ENCODE measurements at regions not wholly inside any gene's neighbourhood (a gene's known extent, or its start where the extent isn't known, plus 50 kb on each side); places are given as distances from the start of the nearest gene placed in this dataset.
"Not testable (repeated sequence)": the region's sequence is repeated elsewhere in the genome, so short reads cannot be mapped to it uniquely, and the experiment has no call there.

DNA sequence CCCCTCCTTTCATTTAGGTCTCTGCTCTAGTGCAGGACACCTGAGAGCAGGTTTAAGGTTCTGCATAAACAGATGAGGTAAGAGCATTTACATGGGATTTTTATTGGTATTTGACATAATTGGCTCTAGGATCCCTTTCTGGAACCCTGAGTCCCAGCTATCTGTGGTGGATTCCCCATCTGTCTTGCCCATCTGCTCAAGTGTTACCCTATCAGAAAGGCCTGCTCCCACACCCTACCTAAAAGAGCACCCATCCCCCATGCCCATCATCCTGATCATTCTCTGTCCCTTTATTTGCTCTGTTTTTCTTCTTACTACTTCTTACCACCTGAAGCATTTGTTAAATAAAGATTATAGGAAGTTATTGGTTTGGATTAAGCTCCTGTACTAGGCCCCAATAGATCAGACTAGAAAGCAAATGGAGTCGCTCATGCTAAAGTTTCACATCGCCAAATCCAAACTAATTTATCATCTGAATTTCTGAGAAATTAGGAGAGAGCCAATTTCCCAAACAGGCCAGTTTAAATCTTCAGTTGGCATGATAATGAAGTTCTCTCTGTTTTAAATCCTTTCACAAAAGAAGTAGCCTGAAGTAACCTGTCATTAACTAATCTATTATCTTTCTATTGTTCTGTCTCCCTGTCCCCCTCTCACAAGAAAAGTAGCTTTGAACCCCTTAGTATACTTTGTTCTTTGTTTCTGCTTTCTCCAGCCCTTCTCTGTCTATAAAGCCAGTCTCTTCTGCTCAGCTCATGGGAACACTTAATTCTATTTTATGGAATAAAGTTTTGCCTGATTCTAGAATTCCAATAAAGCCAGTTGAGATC, 178.6 kb downstream of the ZNF674 start:
- no peak for DNase-seq

DNA sequence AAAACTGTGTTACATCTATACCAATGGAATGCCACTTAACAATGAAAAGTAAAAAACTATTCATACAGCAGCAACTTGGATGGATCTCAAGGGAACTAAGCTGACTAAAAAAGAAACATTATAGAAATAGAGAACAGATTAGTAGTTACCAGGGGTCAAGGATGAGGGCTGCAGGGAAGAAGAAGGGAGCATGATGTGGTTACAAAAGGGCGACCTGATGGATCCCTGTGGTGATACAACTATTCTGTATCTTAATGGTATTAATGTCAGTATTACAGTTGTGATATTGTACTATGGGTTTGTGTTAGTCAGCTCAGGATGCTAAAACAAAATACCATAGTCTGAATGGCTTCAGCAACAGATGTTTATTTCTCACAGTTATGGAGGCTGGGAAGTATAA, 190.7 kb downstream of the ZNF674 start:
- DNase-seq = no peak

GRCh38 chrX:46341767-46342322, 203.4 kb downstream of the ZNF674 start:
- no peak for DNase-seq

DNA sequence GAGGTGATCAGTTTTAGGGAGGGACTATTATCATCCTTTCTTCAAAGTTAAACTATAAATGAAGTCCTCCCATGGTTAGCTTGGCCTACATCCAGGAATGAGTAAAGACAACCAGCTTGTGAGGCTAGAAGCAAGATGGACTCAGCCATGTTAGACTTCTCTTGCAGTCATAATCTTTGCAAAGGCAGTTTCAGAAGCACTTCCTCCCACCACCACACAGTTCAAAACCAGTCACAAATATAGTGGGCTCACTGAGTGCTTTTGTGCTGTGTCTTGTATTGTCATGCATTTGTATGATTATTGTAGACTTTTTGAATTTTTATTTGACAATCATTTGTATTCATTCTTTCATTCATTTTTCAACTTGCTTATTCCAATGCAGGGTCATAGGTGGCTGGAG, 204.5 kb downstream of the ZNF674 start:
- peak in 1 of 5 experiments; percentile 41 for DNase-seq

DNA sequence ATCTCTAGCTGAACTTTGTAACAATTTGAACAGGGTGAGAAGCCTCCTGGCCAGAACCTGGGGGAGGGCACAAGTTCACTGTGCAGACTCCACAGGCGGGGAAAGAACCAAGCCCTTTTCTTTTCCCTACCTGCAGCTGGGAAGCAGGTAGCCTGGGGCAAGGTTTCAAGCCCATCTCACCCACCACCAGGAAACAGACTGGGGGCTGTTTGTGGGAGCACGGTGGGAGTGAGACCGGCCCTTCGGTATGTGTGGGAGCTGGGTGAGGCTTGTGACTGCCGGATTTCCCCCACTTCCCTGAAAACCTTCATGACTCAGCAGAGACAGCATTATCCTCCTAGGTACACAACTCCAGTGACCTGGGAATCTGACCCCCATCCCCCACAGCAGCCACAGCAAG, 211.7 kb downstream of the ZNF674 start:
- DNase-seq = no peak

- DNase-seq = no peak
Measured at GRCh38 chrX:46330981-46331380, 214.2 kb downstream of the ZNF674 start.

- no peak for DNase-seq
Measured at GRCh38 chrX:46330513-46330912, 214.7 kb downstream of the ZNF674 start.

DNA sequence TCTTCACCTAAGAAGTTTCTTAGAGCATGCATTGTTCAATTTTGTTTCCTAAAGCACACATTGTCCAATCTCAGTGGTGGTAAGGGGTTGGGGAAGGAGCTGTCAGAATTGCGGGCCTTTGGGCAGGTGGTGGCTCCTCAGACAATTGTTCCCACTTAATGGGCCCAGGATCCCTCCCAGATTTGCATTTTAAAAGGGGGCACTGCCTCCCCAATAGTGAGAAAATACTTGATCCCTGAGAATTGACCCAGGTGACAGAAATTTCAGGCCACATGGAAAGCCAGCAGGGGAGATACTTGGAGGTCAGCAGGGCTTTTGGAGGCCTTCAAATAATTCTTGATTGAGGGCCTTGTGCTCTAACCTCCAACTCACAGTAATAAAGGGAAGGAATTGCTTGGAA, 217.1 kb downstream of the ZNF674 start:
- DNase-seq = no peak

DNA sequence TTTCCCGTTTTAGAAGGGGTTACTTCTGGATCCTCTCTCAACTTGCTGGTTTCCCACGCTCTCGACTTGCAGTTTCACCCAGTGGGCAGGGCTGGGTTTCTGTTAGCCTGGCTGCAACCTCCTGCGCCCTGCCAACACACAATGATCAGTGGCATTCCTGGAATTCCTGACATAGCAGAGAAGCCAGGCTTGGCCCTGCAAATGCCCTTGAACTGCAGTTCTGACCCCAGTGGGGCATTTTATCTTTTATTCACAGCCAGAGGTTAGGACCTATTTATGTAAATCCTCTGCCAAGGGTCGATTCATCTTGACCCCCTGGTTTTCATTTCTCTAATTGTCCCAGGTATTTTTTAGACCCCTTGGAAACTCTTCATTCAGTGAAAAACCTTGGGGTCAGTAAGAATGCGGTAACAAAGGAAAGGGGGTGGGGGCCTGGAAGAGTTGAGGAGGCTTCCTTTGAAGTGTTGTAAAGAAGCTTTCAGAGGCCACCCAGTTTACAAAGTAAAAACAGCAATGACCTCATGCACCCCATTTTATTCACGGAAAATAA, 217.6 kb downstream of the ZNF674 start:
- DNase-seq = no peak

- DNase-seq = no peak
Measured at GRCh38 chrX:46326161-46326560, 219.1 kb downstream of the ZNF674 start.

DNA sequence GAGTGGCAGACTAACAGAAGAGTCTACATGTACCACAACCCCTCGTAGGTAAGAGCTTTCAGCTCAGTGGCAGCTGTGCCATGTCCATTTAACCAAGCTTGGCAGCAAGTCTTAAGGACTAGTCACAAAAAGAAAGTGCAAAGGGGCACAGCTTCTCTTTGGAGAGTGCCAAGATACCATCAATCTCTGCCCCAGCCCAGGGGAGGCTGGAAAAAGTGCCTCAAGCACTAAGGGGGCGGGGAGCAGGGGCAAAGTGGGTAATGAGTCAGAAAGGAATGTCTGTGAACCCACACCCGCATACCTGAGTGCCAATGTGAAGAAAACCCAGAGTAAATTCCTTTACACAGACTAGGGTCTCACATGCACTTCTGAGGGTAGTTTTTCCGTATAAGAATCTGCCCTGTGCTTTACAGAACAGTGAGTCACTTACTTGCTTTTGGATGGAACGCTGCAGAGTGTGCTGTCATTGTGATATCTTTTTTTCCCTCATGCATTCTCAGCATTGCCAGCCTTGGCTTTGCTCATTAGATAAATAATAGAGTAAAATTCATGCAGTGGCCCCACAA, 219.8 kb downstream of the ZNF674 start:
- peak in 2 of 5 experiments; percentile 49 for DNase-seq

DNA sequence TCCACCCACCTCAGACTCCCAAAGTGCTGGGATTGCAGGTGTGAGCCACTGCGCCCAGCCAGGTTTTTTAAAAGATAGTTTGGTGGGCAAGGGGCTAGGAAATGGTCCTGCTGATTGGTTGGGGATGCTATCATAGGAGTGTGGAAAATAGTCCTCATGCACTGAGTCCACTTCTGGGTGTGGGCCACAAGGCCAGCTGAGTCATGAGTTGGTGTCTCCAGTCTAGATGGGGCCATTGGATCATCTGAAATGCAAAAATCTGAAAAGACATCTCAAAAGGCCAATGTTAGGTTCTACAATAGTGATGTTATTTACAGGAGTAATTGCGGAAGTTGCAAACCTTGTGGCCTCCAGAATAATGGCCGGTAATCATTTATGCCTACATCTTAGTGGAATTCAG, 221.1 kb downstream of the ZNF674 start:
- DNase-seq = no peak

DNA sequence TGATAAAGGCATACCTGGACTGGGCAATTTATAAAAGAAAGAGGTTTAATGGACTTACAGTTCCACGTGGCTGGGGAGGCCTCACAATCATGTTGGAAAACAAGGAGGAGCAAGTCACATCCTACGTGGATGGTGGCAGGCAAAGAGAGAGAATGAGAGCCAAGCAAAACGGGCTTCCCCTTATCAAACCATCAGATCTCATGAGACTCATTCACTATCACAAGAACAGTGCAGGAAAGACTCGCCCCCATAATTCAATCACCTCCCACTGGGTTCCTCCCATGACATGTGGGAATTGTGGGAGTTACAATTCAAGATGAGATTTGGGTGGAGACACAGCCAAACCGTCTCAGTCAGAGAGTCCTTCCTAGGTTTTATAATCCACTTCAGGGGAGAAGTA, 222.3 kb downstream of the ZNF674 start:
- not testable (repeated sequence) for DNase-seq

DNA sequence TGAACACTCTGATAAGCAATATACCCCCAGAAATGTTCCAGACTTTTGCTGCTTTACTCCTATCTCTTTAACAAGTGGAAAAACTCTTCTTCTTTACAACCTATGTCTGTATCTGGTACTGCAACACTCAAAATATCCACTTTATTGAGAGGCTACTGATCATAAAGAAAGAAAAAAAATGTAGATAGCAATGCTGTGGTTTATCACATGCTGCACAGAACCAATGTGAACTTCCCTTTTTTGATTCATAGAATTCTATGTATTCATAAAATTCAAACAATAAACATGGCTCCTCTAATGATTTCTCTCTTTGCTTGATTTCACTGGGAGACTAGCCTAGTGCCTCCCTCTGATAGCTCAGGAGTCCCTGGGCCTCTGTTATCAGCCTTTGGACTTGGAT, 223.5 kb downstream of the ZNF674 start:
- DNase-seq = peak in 1 of 5 experiments; percentile 30

DNA sequence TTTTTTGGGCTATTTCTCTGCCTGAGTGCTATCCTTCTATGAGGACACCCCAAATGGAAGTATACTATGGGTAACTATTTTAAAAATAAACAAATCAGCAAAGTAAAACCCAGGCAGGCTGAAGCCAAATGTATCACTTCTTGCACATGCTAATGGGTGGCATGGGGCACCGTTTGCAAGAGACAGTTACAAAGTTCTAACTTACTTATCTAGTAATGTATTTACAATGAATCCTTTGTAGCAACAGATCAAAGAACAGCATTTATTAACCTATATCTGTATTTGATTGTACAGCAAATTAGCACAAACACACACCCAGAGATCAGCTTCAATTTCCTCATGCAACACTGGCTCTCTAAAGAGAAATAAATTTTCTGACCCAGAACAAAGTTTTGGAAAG, 225.5 kb downstream of the ZNF674 start:
- no peak for DNase-seq

DNA sequence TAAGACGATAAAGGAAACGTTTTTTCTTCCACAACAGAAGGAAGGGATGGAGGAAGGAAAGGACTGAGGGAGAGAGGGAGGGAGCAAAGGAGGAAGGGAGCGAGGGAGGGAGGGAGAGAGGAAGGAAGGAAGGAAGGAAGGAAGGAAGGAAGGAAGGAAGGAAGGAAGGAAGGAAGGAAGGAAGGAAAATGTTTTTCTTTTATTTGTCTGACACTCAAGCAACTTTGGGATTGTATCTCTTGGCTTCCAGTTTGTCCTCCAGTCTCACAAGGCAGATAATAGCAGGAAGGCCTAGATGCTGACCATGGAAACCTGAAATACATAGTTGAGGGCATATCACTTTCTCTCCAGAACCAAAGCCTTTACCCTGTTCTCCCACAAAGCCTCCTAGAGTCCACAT, 226.7 kb downstream of the ZNF674 start:
- no peak for DNase-seq

DNA sequence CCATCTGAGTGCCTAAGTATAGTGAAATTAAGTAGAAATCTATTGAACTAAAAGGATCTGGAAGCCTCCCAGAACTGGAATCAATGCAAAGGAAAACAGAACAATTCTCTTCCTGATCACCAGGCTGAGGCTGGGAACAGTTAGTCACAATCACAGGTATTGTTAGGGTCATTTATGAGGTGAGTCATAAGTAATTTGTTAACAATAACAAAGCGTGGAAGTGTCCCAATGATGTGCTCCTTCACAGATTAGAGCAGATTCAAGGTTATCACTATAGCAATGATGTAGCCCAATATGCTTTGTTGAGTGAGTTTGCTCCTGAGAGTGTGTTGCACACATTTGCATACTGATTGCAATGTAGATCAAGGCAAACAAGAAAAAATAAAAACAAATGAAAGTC, 228.1 kb downstream of the ZNF674 start:
- no peak for DNase-seq

DNA sequence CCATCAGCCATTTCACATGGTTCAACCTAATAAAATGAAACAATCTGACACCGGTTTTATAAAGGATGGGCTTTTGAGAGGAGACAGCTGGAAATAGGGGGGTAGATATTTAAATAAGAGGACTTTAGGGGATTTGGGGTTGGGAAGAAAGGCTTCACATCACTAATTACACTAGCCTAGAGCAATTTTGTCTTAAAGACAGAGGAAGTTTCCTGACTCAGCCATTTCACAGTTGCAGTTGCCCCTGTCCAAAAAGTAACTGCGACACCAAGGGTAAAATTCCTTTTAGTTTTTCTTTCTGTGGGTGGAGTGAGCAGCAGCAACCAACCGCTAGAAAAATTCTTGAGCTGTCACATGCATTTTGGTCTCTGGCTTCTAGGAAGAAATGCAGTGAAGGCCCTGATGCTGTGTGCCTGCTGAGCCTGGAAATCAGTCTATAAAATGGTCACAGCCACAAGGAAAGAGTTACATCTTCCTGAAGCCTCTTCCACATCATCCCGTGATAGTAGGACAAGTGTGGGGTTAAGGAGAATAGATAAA, 233.6 kb downstream of the ZNF674 start:
- DNase-seq = no peak

DNA sequence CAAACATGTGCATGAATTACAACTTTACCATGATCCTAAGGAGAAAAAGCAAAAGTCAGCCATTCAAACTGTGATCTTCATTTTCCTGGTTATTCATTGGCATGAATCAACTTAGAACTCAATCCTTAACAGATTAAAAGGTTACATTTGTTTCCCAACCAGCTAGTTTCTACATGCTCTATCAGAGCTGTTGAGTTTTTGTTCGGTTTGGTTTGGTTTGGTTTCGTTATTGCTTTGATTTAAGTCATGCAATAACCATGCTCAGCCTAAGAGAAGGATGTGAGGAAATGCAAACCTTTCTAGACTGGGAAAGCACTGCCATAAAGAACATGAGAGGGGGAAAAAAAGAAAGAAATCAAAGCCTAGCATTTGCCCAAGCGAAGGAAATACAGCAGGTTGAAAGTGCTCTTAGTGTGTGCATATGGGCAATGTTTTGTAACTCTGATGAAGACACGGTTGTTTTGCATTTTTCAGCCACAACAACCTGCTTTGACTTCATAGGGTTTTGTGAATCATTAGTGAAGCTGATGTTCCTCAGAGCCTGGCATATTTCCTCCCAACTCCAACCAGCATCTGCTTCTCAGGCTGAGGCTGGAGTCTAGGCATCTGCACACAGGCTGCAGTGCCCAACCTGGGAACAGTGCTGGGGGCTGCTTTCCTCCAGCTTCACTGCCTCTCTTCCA, 234.3 kb downstream of the ZNF674 start:
- peak in 1 of 5 experiments; percentile 65 for DNase-seq

GRCh38 chrX:46308110-46308509, 237.1 kb downstream of the ZNF674 start:
- no peak for DNase-seq

DNA sequence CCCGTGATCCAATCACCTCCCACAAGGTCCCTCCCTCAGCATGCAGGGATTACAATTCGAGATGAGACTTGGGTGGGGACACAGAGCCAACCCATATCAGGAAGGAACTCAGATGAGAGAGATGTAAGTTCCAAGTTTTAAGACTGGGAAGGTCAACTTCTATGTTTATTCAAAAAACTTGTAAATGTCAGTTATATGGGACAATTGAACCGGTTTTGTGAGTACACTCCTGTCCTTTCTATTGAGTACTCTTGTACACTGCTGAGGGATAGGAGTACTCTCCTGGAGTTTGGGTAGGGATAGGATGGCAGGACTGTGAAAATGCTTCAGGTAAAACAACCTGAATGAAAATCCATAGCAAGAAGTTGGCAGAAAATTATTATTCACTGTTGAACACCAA, 239.1 kb downstream of the ZNF674 start:
- no peak for DNase-seq

GRCh38 chrX:46305431-46305830, 239.8 kb downstream of the ZNF674 start:
- no peak for DNase-seq

- DNase-seq = no peak
Measured at GRCh38 chrX:46301903-46302302, 243.3 kb downstream of the ZNF674 start.

All from T-helper 2 cell (primary cell).